ENCODE measurements at regions not wholly inside any gene's neighbourhood (a gene's known extent, or its start where the extent isn't known, plus 50 kb on each side); places are given as distances from the start of the nearest gene placed in this dataset.

DNA sequence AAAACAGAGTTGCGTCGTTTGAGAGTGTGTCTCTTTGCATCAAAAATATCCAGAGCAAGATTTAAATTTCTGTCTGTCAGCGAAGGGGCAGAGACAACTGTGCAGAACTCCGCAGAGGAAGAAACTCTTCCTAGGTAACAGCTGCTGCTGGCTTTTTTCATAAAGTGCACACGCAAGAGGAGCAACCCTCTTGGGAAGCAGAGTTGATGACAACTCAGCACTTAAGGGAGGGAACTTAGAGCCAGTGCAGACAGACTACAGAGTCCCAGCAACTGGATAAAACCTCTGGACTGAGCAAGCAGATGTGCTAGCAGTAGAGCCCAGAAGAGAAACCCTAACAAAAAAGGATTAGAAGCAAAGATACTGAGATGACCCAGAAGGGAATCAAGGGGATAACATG lies 337.1 kb downstream of the PCNX1 start:
- Mint-ChIP-seq H3K9me3 (peaks cover 28% of the 10 kb centered on the region), H3K36me3 (ENCODE audit: low read depth) (no peaks in the 10 kb centered on the region), H3K4me3 (no peak overlapping the region), H3K27ac (peak overlapping the region; percentile 9), H3K27me3 (ENCODE audit: low read depth, poor library complexity) (peaks cover 12% of the 10 kb centered on the region), H3K4me1 (no peaks in the 10 kb centered on the region)
- no peak for DNase-seq
- TF ChIP-seq, protein P1, sequence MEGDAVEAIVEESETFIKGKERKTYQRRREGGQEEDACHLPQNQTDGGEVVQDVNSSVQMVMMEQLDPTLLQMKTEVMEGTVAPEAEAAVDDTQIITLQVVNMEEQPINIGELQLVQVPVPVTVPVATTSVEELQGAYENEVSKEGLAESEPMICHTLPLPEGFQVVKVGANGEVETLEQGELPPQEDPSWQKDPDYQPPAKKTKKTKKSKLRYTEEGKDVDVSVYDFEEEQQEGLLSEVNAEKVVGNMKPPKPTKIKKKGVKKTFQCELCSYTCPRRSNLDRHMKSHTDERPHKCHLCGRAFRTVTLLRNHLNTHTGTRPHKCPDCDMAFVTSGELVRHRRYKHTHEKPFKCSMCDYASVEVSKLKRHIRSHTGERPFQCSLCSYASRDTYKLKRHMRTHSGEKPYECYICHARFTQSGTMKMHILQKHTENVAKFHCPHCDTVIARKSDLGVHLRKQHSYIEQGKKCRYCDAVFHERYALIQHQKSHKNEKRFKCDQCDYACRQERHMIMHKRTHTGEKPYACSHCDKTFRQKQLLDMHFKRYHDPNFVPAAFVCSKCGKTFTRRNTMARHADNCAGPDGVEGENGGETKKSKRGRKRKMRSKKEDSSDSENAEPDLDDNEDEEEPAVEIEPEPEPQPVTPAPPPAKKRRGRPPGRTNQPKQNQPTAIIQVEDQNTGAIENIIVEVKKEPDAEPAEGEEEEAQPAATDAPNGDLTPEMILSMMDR (IDR thresholded peaks at IDR 0.05) = no peak

DNA sequence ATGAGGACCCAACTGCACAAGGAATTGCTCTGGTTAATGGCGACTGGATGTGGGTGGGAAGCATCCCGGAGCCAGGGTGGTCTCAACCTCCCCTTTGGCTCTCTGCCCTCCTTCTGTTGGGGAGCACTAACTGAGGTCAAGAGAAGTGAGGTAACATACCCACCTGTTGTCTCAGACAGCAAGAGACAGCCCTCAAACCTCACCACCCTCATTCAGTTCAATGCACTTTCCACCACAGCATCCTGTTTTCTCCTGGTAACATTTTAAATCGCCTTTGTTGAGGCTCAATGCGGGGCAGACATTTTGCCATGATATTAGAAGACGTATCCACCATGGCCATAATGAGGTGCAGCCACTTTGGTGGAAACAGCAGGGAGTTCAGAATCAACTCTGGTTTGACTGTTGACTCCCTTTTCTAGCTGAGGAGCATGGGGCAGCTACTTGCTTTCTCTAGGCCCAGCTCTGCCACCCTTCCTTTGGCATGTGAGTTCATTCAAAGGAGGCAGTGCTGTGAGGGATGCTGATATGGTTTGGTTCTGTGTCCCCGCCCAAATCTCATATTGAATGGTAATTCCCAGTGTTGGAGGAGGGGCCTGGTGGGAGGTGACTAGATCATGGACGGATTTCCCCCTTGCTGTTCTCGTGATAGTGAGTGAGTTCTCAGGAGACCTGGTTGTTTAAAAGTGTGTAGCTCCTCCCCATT lies 338.6 kb downstream of the PCNX1 start:
- Mint-ChIP-seq H3K4me3 (no peak overlapping the region), H3K9me3 (peaks cover 35% of the 10 kb centered on the region), H3K4me1 (no peaks in the 10 kb centered on the region), H3K27me3 (ENCODE audit: low read depth, poor library complexity) (peaks cover 15% of the 10 kb centered on the region), H3K36me3 (ENCODE audit: low read depth) (no peaks in the 10 kb centered on the region), H3K27ac (no peak overlapping the region)
- TF ChIP-seq, protein P1 (IDR thresholded peaks at IDR 0.05) = no peak
- DNase-seq = no peak

DNA sequence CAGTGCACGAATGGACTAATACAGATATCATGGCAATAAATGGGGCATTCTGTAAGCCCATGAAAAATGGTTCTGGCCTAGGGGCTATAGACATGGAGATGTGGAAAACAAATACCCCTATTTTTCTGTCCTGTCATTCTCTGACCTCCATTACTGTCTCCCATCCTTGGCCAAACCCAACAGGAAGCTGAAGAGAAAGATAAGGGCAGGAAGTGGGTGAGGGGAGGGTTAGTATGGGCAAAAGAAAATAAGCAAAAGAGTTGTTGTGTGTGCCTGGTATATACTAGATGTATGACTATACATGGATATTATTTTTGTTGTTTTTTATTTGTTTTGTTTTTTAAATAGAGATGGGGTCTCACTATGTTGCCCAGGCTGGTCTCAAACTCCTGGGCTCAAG lies 339.3 kb downstream of the PCNX1 start:
- H3K9me3 Mint-ChIP-seq = peaks cover 40% of the 10 kb centered on the region
- H3K36me3 Mint-ChIP-seq (ENCODE audit: low read depth) = peaks cover 4% of the 10 kb centered on the region
- no peaks in the 10 kb centered on the region for H3K4me1 Mint-ChIP-seq

DNA sequence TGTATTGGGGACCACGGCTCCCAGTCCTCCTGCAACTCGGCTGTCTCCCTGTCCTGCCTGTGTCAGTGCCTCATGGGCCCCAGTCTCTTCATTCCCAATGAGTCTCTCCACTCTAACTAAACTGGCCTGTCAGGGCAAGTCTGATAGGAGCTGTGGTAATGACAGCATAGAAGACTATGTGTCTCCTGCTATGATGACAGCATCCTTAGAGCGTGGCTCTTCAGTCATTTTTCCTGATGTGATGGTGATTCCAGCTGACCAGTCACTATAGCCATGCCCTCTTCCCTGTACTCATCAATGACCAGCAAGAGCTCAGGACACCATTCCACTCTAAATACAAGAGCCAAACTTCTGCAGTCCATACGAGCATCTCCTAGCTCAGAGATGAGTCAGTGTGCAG lies 339.8 kb downstream of the PCNX1 start:
- peaks cover 4% of the 10 kb centered on the region for H3K36me3 Mint-ChIP-seq (ENCODE audit: low read depth)
- H3K27ac Mint-ChIP-seq = no peak overlapping the region
- peaks cover 12% of the 10 kb centered on the region for H3K27me3 Mint-ChIP-seq (ENCODE audit: low read depth, poor library complexity)
- no peak for DNase-seq
- TF ChIP-seq, protein P1 (IDR thresholded peaks at IDR 0.05) = no peak
- H3K4me1 Mint-ChIP-seq = no peaks in the 10 kb centered on the region
- no peak overlapping the region for H3K4me3 Mint-ChIP-seq
- peaks cover 40% of the 10 kb centered on the region for H3K9me3 Mint-ChIP-seq

More for the DNA sequence above, 339.3 kb downstream of the PCNX1 start:
- TF ChIP-seq, protein P1 (IDR thresholded peaks at IDR 0.05) = no peak
- Mint-ChIP-seq H3K27ac (no peak overlapping the region), H3K4me3 (no peak overlapping the region), H3K27me3 (ENCODE audit: low read depth, poor library complexity) (peaks cover 14% of the 10 kb centered on the region)
- DNase-seq = no peak

DNA sequence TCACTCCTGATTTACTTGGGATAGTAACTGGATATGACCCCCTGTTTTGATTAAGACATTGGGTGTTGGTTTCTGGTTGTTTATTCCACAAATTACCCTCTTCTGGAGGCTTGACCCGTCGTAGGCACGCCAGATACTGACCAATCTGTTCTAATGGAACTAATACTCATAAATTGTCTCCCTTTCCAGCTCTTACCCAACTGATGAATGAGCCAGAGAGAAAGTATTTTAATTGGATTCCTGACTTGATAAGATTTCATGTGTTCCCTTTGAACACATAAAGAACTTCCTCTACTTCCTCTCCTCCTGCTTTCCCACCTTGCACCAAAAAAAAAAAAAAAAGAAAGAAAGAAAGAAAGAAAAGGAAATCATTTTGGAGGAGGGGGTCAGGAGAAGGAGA lies 340.9 kb downstream of the PCNX1 start:
- peaks cover 45% of the 10 kb centered on the region for H3K9me3 Mint-ChIP-seq
- no peak overlapping the region for H3K27ac Mint-ChIP-seq

More for the DNA sequence above, 340.9 kb downstream of the PCNX1 start:
- Mint-ChIP-seq H3K36me3 (ENCODE audit: low read depth) (peaks cover 4% of the 10 kb centered on the region), H3K4me3 (no peak overlapping the region), H3K4me1 (no peaks in the 10 kb centered on the region), H3K27me3 (ENCODE audit: low read depth, poor library complexity) (peaks cover 9% of the 10 kb centered on the region)
- TF ChIP-seq, protein P1 (IDR thresholded peaks at IDR 0.05) = no peak
- DNase-seq = no peak
